HUDEP-2 (cell line): ENCODE measurements at regions not wholly inside any gene's neighbourhood (a gene's known extent, or its start where the extent isn't known, plus 50 kb on each side); places are given as distances from the start of the nearest gene placed in this dataset.

ENCODE experiments used
- DNase-seq, 76 experiments: peaks; one replicate each; lab custom pipeline; 2025; ENCODE audit not compliant: unreplicated experiment in 76 of 76; lab: John Stamatoyannopoulos, UW

DNA sequence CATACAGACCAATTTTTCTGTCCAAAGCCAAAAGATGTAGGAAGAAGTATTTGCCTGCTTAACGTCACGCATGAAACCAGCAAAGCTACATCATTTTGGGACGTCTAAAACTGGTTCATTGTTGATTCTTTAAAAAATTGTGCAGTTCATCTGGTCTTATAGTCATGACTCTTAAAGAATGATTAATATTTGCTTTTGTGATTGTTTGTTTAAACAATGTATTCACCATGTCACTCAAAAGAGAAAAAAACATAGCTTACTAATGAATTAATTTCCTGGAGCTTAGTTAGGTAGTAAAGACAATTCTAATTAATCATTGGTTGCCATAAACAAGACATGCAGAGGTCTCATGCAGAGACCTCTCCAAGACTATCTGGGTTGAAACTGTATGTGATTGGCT, 157.3 kb downstream of the RPS12 start:
- DNase-seq: no peak

DNA sequence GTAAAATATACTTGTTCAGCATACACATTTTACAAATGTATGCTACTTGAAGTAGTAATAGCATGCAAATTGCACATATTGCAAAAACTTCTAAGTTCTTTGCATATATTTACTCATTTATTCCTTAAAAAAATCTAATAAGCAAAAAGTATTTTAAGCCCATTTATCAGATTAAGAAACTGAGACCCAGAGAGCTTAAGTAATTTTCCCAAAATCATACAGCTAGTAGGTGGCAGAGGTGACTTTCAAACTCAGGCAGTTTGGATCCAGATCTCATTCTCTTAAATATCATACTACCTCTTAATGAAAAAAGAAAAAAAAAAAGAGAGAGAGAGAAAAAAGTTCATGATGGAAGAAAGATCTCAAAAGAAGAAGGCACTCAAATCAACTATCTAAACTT, 157.9 kb downstream of the RPS12 start:
- DNase-seq: no peak

DNA sequence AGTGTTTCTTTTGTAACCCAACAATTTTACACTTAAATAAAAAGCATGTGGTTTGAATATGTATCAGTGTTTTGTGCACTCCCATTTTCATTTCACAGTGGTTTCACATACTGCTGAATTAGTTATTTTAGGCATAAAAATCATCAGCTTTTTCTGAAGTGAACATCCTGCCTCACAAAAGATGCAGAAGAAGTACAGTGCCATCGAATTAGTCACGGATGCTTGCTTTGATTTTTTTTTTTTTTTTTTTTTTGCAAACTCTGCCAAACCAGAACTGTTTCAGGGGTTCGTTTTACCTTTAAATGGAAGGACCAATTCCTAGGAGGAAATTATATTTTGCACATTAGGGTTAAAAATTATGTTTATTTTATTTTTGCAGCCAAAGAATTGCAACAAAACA, 158.6 kb downstream of the RPS12 start:
- DNase-seq: no peak

DNA sequence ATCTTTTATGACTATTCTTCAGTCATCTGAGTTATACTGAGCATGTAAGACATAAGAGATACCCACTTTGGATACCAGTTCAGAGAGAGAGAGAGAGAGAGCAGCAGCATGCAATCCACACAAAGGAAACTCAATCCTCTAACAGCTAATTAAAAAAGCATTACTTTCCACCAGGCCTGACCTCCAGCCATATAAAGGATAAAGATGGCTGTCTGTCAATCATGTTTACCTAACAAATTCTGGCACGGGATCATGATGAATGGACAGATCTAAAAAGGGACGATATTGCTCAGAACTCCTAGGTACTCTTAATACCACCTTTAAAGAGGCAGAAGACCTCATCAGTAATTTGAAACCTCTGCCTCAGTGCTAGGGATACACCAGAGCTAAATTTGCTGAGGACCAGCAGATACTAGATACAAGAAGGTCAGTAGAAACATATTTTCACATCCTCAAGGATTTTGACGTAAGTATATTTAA, 159.2 kb downstream of the RPS12 start:
- DNase-seq: no peak

DNA sequence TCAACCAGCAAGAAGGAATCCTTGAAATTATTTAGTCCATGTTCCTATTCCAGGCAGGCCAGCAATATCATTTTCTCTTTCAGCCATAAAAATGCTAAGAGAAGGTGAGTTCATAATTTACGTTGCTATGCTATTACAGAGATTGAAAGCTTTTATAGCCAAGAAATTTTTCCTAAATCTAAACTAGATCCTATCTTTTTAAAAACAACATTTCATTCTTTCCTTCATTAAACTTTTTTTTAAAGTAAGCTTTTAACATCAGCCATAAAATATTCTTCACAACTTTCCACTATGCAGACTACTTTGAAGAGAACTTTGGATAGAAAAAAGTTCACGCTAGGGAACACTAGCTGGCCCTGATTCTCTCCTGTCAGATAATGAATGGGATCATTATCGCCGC, 159.8 kb downstream of the RPS12 start:
- DNase-seq: no peak

DNA sequence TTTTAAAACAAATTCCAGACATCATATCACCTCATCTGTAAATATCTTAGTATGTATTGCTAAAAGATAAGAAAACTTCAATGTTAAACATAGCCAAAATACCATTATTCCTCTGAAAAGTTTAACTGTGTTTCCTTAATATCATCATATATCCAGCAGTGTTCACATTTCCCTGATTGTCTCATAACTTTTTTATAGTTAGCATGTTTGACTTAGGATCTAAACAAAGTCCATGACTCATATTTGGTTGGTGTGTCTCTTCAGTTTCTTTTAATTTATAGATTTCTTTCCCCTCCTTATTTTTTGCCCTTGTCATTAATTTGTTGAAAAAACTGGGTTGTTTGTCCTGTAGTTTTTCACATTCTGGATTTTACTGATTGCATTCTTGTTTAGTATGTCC, 163.0 kb downstream of the RPS12 start:
- DNase-seq: no peak

DNA sequence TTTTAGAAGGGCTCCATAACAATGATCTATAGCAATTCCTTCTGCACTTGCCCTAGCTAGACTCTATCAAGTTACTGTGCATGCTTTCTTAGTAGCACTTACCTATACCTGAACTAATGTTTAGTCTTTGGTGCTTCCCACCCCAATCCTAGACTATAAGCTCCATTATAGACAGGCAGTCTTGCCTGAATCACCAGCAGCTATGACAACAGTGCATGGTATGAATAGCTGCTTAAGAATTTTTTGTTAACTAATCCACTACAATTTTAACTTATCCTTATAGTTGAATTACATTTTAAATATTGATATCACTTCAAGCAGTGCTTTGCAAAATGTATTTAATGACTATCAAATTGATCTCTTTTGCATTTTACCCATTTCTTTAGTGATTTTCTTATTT, 164.3 kb downstream of the RPS12 start:
- DNase-seq: no peak

DNA sequence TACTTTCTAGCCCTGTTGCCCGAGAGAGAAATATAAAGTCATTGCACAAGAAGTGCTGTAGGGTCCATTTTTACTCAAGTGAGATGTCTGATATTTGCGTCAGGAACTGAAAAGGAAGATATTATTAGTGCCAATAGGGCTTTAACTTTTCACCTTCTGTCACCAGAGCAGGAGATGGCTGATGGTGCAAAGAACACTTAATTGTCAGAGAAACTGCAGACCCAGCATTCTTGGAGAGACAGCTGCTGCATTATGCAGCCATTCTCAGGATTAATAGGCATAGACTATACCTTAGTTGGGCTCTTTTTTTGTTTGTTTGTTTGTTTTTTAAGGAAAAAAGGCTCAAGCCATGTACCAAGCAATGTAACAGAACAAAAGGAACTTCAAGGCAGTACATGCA, 179.4 kb downstream of the RPS12 start:
- DNase-seq: no peak

DNA sequence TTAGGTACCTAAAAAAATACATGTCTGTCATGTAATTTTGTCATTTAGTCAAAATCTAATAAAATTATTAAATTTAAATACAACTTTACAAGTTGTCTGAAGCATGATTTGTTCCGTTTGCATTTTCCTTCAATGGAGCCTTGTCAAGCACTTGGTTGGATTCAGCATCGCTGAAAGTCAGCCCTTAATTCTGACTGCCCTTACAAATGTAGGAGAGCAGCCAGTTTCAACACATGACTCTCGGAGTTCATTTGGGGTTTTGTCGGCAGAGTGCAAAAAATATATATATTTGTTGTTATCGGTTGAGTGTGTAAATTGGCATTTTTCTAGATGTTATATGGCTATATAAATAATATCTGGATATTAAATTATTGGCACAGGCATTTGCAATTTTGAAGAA, 180.6 kb downstream of the RPS12 start:
- no peak for DNase-seq

DNA sequence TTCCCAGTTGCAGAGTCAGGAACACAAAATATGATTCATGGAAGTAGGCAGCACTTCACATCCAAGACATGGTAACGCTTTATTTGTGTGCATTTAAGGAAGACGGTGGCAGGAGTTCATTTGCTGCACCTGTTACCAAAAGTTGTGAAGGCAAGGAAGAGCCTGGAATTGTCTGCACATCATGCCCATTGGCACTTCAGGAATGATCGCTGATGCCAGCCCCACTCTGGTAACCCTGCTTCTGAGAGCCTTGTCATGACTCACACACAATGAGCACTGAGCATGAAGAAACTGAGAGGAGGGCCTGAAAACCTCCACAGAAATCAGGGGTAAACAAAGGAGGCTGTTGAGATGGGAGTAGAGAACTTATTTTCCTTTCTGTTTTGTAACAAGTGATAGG, 181.1 kb downstream of the RPS12 start:
- DNase-seq: no peak

DNA sequence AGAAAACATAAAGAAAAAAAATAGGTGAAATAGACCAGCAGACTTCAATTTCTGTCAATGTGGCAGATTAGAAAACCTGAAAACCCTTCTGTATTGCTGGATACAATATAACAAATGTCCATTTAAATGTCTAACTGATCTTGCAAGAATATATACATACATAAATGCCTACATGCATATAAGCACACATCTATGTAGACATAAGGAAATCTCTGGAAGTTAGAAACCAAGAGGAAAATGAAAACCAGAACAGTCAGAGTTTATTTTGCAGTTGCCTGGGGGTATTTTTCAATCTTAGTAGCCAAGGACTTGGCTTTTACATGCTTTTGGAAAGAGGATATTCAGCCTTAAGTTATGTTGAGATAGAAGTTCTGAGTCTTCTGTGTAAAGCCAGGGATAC, 184.0 kb downstream of the RPS12 start:
- DNase-seq: no peak

DNA sequence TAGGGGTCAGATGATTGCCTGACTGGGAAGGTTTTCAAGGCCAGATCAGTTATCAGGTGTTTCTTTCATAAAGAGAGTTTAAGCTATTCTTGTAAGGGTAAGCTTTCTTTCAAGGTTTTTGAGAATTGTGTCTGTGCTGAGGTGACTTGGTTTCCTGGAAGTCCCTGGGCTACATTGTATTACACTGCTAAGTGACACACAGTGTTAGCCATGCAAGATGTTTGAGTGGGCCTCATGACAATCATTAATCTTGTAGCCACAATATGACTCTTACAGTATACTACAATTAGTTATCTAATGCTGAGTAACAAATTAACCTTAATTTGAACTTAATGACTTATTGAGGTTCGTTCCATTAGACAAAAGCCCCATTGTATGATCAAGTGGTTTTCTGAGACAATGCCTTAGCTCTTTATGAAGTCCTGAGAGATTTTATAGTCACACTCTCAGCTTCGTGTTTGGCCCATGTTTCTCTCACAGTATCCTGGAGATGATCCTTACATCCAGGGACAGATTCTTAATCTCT, 186.7 kb downstream of the RPS12 start:
- DNase-seq: peak in 1 of 76 experiments; percentile 10

DNA sequence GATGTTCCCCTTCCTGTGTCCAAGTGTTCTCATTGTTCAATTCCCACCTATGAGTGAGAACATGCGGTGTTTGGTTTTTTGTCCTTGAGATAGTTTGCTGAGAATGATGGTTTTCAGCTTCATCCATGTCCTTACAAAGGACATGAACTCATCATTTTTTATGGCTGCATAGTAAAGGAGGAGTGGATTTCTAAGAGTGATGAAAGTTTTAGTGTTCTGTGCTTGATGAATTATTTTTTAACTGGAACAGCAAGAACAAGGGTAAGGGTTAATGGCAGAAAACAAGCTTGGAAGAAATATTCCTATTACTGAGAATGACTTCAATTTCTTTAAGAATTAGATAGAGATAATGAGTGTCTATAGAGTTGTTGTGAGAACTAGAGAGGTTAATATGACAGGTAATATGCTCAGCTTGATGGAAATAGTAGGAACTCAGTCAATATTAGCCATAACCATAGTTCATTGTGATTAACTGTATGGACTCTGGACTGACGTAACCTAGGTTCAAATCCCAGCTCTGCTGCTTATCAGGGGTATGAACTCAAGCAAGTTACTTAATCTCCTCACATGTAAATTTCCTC, 190.0 kb downstream of the RPS12 start:
- DNase-seq: no peak

DNA sequence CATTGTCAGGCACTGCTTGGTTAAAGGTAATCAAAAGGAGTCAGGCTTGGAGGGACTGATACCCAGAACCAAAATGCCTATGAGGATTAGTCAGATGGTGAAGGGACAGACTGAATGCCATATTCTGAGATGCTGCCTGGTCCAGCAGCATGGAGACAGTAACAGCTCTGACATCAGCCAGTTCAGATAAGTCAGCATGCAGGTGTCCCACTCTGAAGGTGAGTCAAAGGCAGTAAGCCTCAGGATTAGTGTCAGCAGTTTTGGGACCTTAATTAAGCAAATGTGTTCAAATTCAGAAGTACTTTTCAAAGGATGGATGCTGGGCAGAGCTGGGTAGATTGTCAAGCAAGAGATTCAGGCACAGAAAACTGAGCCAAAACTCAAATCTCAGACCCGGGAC, 198.4 kb downstream of the RPS12 start:
- no peak for DNase-seq

DNA sequence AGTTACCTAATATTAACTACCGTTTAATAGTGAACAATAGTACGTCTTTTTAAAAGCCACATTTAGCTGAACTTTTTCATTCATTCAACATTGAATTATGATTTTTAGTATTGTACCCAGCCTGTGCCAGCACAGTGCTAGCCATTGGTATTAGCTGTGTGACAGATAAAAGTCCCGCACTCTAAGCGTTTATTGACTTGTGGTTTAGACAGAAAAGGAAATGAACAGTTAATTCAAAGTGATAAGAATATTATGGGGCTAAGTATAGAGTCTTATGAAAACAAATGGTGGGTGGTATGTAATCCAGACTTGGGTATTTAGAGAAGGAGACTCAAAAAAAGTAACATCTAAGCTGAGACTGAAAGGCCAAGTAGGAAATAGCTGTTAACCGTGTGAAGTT, 202.3 kb downstream of the RPS12 start:
- DNase-seq: no peak

DNA sequence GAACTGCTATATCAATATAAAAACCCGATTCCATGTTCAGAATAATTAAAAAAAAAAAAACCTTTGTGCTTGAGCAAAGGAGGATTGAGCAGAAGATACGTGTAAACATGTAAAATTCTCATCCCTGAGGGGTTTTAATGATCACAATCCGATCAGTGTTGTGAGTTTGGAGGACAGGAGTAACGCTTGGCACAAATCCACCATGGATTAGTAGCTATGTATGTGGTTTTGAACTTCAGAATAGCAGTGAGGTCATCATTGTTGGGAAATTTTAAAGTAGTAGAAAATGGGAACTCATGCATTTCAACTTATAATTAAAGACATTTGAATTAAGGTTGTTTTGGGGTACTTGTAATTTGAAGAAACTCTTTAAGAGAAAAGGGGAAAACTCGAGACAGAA, 203.2 kb downstream of the RPS12 start:
- DNase-seq: no peak

DNA sequence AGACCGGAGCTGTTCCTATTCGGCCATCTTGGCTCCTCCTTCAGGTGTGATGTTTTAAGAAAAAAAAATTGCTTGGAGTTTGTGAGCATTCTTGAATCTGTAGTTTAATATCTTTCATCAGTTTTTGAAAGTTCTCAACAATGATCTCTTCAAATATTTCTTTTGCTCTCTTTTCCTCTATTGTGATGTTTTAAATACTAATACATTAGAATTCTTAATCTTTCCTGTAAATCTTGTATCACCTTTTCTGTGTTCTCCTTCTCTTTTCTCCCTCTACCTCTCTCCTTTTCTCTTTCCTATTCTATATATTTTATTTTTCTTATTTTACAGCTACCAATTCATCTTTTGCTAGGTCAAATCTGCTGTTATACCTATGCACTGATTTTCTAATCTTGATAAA, 212.3 kb downstream of the RPS12 start:
- no peak for DNase-seq

DNA sequence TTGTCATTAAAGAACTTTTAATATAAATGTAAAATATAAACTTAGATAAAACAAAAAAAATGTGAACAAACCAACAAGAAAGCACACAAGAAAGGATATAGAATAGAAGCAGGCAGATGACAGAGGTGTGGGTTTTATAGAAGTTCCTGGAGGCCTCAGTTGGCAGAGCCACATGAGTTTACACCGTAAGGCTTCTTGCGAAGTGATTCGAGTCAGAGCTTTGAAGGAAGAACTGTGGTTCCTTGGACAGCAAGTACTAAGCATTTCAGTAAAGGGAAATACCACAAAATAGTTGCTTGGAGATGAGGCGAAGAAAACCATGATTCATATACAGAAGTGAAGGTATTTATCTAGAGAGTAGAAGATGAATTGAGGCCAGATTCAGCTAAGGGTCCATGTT, 207.9 kb upstream of the EYA4 start:
- no peak for DNase-seq

DNA sequence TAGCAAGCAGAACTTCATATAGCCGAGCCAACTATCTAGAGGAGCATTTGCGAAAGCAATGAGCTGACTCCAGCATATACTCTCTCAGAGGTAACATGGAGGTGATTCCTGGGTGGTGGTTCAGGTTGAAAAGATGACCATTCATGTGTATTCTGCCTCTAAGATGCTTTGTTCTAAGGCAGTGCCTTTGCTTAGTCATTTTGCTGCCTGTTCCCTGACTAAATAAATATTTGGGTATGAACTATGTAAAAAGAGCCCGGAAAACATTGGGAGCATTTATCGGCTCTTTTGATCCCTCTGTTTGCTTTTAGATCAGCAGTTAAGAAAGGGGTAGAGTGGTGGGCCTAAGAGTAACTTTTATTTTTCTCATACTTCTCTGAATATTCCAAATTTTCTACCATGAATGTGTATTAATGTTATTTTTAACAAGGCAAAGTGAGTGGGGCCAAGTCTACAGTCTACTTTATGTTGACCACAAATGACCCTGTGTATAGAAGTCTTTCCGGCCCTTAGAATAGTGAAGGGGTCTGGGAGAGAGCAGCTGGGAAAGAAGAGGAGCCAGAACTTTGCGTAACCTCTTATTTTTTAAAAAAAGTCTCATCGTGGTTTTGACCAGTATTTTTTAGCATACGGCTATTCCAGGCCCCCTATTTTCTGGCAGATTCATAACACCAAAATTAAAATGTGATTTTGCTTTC, 206.5 kb upstream of the EYA4 start:
- no peak for DNase-seq

DNA sequence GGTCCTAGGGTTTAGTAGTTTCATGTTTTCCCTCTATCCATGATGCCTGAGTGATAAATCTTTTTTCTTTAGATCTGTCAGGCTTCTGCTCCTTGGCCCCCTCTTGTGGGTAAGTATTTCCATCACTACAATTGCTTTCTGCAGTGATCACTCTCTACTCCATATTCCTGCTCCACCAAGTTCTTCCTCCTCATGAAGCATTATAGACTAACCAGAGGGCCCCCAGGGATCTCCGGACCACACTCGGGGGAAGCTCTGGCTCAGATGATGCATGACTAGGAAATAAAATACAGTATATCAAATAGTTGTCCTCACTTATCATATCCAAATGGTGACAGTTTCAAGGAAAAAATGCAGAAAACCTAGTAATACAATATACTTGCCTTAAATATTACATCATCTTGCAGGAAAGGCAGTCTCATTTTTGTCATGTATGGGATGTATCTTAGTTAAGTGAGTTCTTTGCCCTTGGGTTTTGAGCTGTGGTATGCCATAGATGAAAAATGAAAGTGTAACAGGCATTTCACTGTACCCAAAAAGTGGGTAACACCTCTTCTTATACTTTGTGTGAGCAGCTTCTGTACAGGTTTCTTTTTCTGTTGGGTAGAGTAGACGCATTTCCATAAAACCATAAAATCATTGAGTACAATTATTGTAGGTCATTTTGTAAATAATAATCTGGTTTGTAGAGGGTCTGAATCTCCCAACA, 200.9 kb upstream of the EYA4 start:
- peak in 22 of 76 experiments; percentile 3 to 55 (median 24) for DNase-seq

DNA sequence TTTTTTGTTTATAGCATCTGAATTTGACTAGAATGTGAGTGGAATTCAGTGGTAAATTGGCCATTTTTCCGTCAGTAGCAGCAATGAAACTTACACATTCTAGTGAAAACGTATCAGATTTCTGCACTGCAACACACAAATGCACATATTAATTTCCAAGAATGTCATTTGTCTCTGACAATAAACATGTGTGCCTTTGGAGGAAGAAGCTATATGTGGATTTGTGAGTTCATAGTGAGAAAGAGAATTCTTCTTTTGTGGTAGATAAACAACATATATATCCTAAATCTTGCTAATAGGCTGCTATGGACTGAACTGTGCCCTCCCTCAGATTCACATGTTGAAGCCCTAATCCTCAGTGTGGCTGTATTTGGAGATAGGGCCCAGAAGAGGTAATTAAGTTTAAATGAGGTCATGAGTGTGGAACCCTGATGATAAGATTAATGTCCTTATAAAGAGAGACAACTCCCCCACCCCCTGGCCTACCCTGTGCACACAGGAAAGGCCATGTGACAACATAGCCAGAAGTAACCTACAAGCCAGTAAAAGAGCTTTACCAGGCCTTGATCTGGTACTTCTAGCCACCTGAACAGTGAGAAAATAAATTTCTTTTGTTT, 200.2 kb upstream of the EYA4 start:
- DNase-seq: peak in 72 of 76 experiments; percentile 13 to 89 (median 77)
